HepG2 (cell line): ENCODE measurements at regions not wholly inside any gene's neighbourhood (a gene's known extent, or its start where the extent isn't known, plus 50 kb on each side); places are given as distances from the start of the nearest gene placed in this dataset.

Experiments
- ATAC-seq: fragments of 200-7000 bp; cut with Tn5 transposase; 3 replicates; pipeline ENCODE4 v1.9.1; 2020; ENCODE audit warnings: mild to moderate bottlenecking, moderate library complexity
- BruUV-seq: library from RNA; stranded (reverse); fragments of 400-500 nt; replicated peaks from 2 replicates; lab custom pipeline; 2021; lab: Mats Ljungman, UMichigan
- CTCF ChIA-PET: fragments of 300-600 bp; formaldehyde crosslinking; extraction: SDS; loops from one replicate; lab custom pipeline; 2021; ENCODE audit warnings: low total read pairs, inconsistent platforms, low intra/inter-chr PET ratio; lab: Yijun Ruan, JAX
- POLR2A ChIA-PET: fragments of 350-600 bp; sonication (Branson Sonifier 250); formaldehyde crosslinking; loops from one replicate; lab custom pipeline; 2020; ENCODE audit warnings: antibody characterized with exemption, inconsistent platforms; lab: Yijun Ruan, JAX
- DNase-seq: peaks from one replicate; pipeline ENCODE4 v3.0.0-alpha.2; 2015; ENCODE audit warnings: low spot score
- FAIRE-seq: peaks from 3 replicates; lab custom pipeline; 2011; peaks lifted over from hg19 to GRCh38; lab: Jason Lieb, UNC
- H2AFZ ChIP-seq: one replicate; pipeline ENCODE4 v1.6.1; 2011; ENCODE audit warnings: low read length, inconsistent platforms
- H3K27ac ChIP-seq: fragments of 300-600 bp; 3 replicates; pipeline ENCODE4 v1.8.0; 2011; ENCODE audit warnings: mixed run types, mild to moderate bottlenecking, mixed read lengths, low read length, inconsistent platforms; ENCODE audit not compliant: insufficient read depth; ENCODE audit errors: extremely low read length
- H3K27me3 ChIP-seq, 2 experiments: fragments of 200-600 bp in 1 of 2; 2 replicates in 1 of 2; 3 replicates in 1 of 2; pipeline versions ENCODE4 v1.6.0 to v1.8.0; 2011; ENCODE audit warnings: low read length in 2 of 2, mild to moderate bottlenecking in 2 of 2, moderate library complexity in 2 of 2, inconsistent platforms in 1 of 2; ENCODE audit not compliant: insufficient read depth in 2 of 2, control insufficient read depth in 1 of 2
- H3K36me3 ChIP-seq, 2 experiments: fragments of 200-600 bp in 1 of 2; replicated peaks in 1 of 2; 2 replicates in 1 of 2; 3 replicates in 1 of 2; pipeline versions ENCODE4 v1.5.1 to v1.8.0; 2011; ENCODE audit warnings: low read length in 2 of 2, inconsistent platforms in 1 of 2; ENCODE audit not compliant: insufficient read depth in 2 of 2, control insufficient read depth in 1 of 2
- H3K4me1 ChIP-seq: 2 replicates; pipeline ENCODE4 v1.5.1; 2012; ENCODE audit warnings: low read length, inconsistent platforms; ENCODE audit not compliant: insufficient read depth
- H3K4me2 ChIP-seq: 2 replicates; pipeline ENCODE4 v1.6.0; 2011; ENCODE audit warnings: low read depth, low read length, inconsistent platforms
- H3K4me3 ChIP-seq, 3 experiments: fragments of 200-600 bp in 1 of 3; sonication (generic), shearing (Covaris generic) in 1 of 3; replicated peaks in 1 of 3; 2 replicates each; pipeline ENCODE4 v1.5.1; 2011 to 2016; ENCODE audit warnings: low read length in 3 of 3, inconsistent platforms in 2 of 3, low read depth in 2 of 3, mild to moderate bottlenecking in 2 of 3, control low read depth in 1 of 3, mixed read lengths in 1 of 3; ENCODE audit not compliant: insufficient read depth in 1 of 3
- H3K79me2 ChIP-seq: one replicate; pipeline ENCODE4 v1.6.1; 2011; ENCODE audit warnings: low read length, inconsistent platforms; ENCODE audit not compliant: insufficient read depth
- H3K9ac ChIP-seq: 2 replicates; pipeline ENCODE4 v1.6.0; 2011; ENCODE audit warnings: mild to moderate bottlenecking, low read depth, low read length, inconsistent platforms; ENCODE audit not compliant: insufficient read depth
- H3K9me3 ChIP-seq: 2 replicates; pipeline ENCODE4 v1.5.1; 2012; ENCODE audit warnings: mild to moderate bottlenecking, low read length
- H4K20me1 ChIP-seq: 2 replicates; pipeline ENCODE4 v1.6.0; 2011; ENCODE audit warnings: inconsistent platforms, mild to moderate bottlenecking, low read length, moderate library complexity; ENCODE audit not compliant: insufficient read depth
- DDIT3 ChIP-seq: sonication (generic); formaldehyde crosslinking; IDR thresholded peaks from 2 replicates; pipeline ENCODE4 v1.4.0; 2020; ENCODE audit warnings: mild to moderate bottlenecking, missing genetic modification reagents
- GABPA ChIP-seq, 2 experiments: IDR thresholded peaks; 2 replicates each; pipeline ENCODE4 v1.6.1; 2011 to 2016; ENCODE audit warnings: low read depth in 2 of 2, low read length in 1 of 2, missing biosample characterization in 1 of 2, missing genetic modification characterization in 1 of 2
- GATAD1 ChIP-seq: IDR thresholded peaks from 2 replicates; pipeline ENCODE4 v1.6.1; 2016; ENCODE audit warnings: missing genetic modification reagents, missing compliant biosample characterization
- HBP1 ChIP-seq: IDR thresholded peaks from 2 replicates; pipeline ENCODE4 v1.6.1; 2016; ENCODE audit warnings: low read depth, control low read depth
- MXD3 ChIP-seq: IDR thresholded peaks from 2 replicates; pipeline ENCODE4 v1.6.1; 2016; ENCODE audit warnings: mild to moderate bottlenecking, missing biosample characterization, missing genetic modification reagents
- RERE ChIP-seq: IDR thresholded peaks from 2 replicates; pipeline ENCODE4 v1.6.1; 2016; ENCODE audit warnings: low read depth, missing genetic modification reagents, missing compliant biosample characterization
- TAF15 ChIP-seq: fragments of 200-400 bp; formaldehyde crosslinking; IDR thresholded peaks from one replicate; pipeline ENCODE4 v1.6.1; 2018; ENCODE audit warnings: mild to moderate bottlenecking, low read depth, low read length; ENCODE audit not compliant: poor library complexity, severe bottlenecking
- TFDP1 ChIP-seq: IDR thresholded peaks from 2 replicates; pipeline ENCODE4 v1.6.1; 2016; ENCODE audit warnings: missing compliant biosample characterization, missing genetic modification reagents, borderline replicate concordance
- TOE1 ChIP-seq: sonication (generic); formaldehyde crosslinking; IDR thresholded peaks from 2 replicates; pipeline ENCODE4 v1.4.0; 2020; ENCODE audit warnings: mild to moderate bottlenecking, missing genetic modification reagents
- YY1 ChIP-seq: IDR thresholded peaks from 2 replicates; pipeline ENCODE4 v1.6.1; 2011; ENCODE audit warnings: low read length, low read depth, moderate library complexity, mild to moderate bottlenecking; ENCODE audit not compliant: insufficient read depth, insufficient replicate concordance
- ZBTB38 ChIP-seq: sonication (generic); formaldehyde crosslinking; IDR thresholded peaks from 2 replicates; pipeline ENCODE4 v1.5.1; 2020; ENCODE audit warnings: mild to moderate bottlenecking, missing genetic modification reagents
- ZNF33A ChIP-seq: sonication (generic); formaldehyde crosslinking; IDR thresholded peaks from 2 replicates; pipeline ENCODE4 v1.5.1; 2020; ENCODE audit warnings: missing genetic modification reagents, mild to moderate bottlenecking, moderate library complexity, borderline replicate concordance
- ZNF460 ChIP-seq: sonication (generic); formaldehyde crosslinking; IDR thresholded peaks from 2 replicates; pipeline ENCODE4 v1.5.1; 2020; ENCODE audit warnings: missing genetic modification reagents, mild to moderate bottlenecking, borderline replicate concordance
- ZNF660 ChIP-seq: sonication (generic); formaldehyde crosslinking; IDR thresholded peaks from 2 replicates; pipeline ENCODE4 v1.5.1; 2020; ENCODE audit warnings: mild to moderate bottlenecking, low read depth, missing genetic modification reagents, borderline replicate concordance
- WGBS: methylation state at CpG from one replicate; pipeline ENCODE4 v1.1.6; 2017; ENCODE audit warnings: low lambda C conversion rate; 5-methylcytosine and 5-hydroxymethylcytosine counted together
- in situ Hi-C: cut with HindIII; loops from 2 replicates; pipeline ENCODE4 v1.10.0; 2017; ENCODE audit warnings: low pct_unique_long_range_greater_than_20kb; ENCODE audit not compliant: extremely low pct_ligation_motif_present
- intact Hi-C: fragments of 100-400 bp; cut with micrococcal nuclease; formaldehyde crosslinking; loops from one replicate; pipeline ENCODE4 v1.10.0; 2022; ENCODE audit not compliant: unreplicated experiment

GRCh38 chr2:149884871-149885270 lies 297.3 kb upstream of the MMADHC start (continued):
- TF ChIP-seq GABPA (IDR thresholded peaks at IDR 0.05; ENCODE audit: low read depth, low read length), result no peak
- no peak for TF ChIP-seq GABPA (CRISPR knock-in tag; IDR thresholded peaks at IDR 0.05; ENCODE audit: low read depth)
- TF ChIP-seq TOE1, result no peak
- TF ChIP-seq, all 625 proteins: peak for 0

GRCh38 chr2:149877913-149878312 lies 290.3 kb upstream of the MMADHC start:
- intact Hi-C loops (no loop called here), in situ Hi-C loops (no loop called here)
- Histone ChIP-seq H4K20me1 (no peaks in the 10 kb centered on the region), H3K4me2 (no peak overlapping the region), H3K36me3 (no peaks in the 10 kb centered on the region), H3K27me3 (no peaks in the 10 kb centered on the region), H3K9ac (no peak overlapping the region), H3K4me3 (no peak overlapping the region), H3K27ac (no peak overlapping the region), H3K4me1 (no peaks in the 10 kb centered on the region), H3K9me3 (peaks cover 47% of the 10 kb centered on the region), H3K79me2 (no peaks in the 10 kb centered on the region), H2AFZ (no peak overlapping the region)
- ChIA-PET CTCF (no interaction called here), POLR2A (no interaction called here)
- FAIRE-seq (no peak), ATAC-seq (no peak), DNase-seq (no peak)
- BruUV-seq, result no TSS peak
- 36% methylated on average over 1 of the region's 1 CpG for WGBS
- TF ChIP-seq ZNF460 (CRISPR knock-in tag) (no peak), RERE (CRISPR knock-in tag) (no peak), TAF15 (no peak), HBP1 (CRISPR knock-in tag) (no peak), ZBTB38 (CRISPR knock-in tag) (no peak), ZNF660 (no peak), GATAD1 (CRISPR knock-in tag) (no peak), MXD3 (no peak), ZNF33A (CRISPR knock-in tag) (no peak), DDIT3 (CRISPR knock-in tag) (no peak), TFDP1 (CRISPR knock-in tag) (no peak), YY1 (no peak)
